ENCODE measurements at regions not wholly inside any gene's neighbourhood (a gene's known extent, or its start where the extent isn't known, plus 50 kb on each side); places are given as distances from the start of the nearest gene placed in this dataset.

GRCh38 chr1:106398391-106398790 is 658.1 kb upstream of the PRMT6 start:
- TF ChIP-seq CTCF (IDR thresholded peaks at IDR 0.05) (no peak), EP300 (IDR thresholded peaks at IDR 0.05) (no peak), POLR2A (IDR thresholded peaks at IDR 0.05) (no peak)
